ENCODE measurements at regions not wholly inside any gene's neighbourhood (a gene's known extent, or its start where the extent isn't known, plus 50 kb on each side); places are given as distances from the start of the nearest gene placed in this dataset.

DNA sequence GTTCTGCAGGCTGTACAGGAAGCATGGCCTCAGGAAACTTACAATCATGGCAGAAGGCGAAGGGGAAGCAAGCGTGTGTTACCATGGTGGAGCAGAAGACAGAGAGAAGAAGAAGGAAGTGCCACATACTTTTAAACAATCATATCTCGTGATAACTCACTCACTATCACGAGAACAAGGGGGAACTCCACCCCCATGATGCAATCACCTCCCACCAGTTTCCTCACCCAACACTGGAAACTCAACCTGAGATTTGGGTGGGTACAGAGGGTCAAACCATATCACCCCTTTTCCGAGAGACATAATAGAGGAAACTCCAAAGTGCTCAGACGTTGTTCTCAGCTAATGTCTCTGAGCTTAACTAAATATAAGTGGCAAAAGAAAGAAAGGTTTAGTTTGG is 186.3 kb upstream of the MME start:
- Mint-ChIP-seq H3K27me3 (no peaks in the 10 kb centered on the region), H3K4me3 (no peak overlapping the region), H3K27ac (no peak overlapping the region), H3K4me1 (no peaks in the 10 kb centered on the region), H3K9me3 (ENCODE audit: insufficient read depth) (peaks cover 2% of the 10 kb centered on the region)
- WGBS (ENCODE audit: insufficient coverage), result 80% methylated on average over 1 of the region's 6 CpGs
- no peaks in the 10 kb centered on the region for H3K27me3 ChIP-seq (replicated peaks in 1 of 4; ENCODE audit: control extremely low read depth in 1 of 4, control insufficient read depth in 3 of 4, insufficient read depth in 4 of 4, low read length in 3 of 4)
- H3K79me2 ChIP-seq (ENCODE audit: control insufficient read depth, insufficient read depth, low read length), result no peaks in the 10 kb centered on the region
- intact Hi-C loops (cut with micrococcal nuclease), result no loop called here
- ChIA-PET POLR2A (no interaction called here), CTCF (no interaction called here)
- TF ChIP-seq, protein P1, sequence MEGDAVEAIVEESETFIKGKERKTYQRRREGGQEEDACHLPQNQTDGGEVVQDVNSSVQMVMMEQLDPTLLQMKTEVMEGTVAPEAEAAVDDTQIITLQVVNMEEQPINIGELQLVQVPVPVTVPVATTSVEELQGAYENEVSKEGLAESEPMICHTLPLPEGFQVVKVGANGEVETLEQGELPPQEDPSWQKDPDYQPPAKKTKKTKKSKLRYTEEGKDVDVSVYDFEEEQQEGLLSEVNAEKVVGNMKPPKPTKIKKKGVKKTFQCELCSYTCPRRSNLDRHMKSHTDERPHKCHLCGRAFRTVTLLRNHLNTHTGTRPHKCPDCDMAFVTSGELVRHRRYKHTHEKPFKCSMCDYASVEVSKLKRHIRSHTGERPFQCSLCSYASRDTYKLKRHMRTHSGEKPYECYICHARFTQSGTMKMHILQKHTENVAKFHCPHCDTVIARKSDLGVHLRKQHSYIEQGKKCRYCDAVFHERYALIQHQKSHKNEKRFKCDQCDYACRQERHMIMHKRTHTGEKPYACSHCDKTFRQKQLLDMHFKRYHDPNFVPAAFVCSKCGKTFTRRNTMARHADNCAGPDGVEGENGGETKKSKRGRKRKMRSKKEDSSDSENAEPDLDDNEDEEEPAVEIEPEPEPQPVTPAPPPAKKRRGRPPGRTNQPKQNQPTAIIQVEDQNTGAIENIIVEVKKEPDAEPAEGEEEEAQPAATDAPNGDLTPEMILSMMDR (IDR thresholded peaks at IDR 0.05), result no peak
- TF ChIP-seq EZH2 (IDR thresholded peaks at IDR 0.05; ENCODE audit: borderline replicate concordance, insufficient read depth, low read depth, low read length, poor library complexity, severe bottlenecking), result no peak
- DNase-seq (no peak), ATAC-seq (ENCODE audit: low read depth) (no peak)
- no peak overlapping the region for H3K9ac ChIP-seq (ENCODE audit: low read length)
- peaks cover 0 to 7% (median 0%) of the 10 kb centered on the region in 3 donors for H3K9me3 ChIP-seq (ENCODE audit: control extremely low read depth in 1 of 3, control insufficient read depth in 2 of 3, insufficient read depth in 1 of 3, low read length in 2 of 3)
- H3K4me2 ChIP-seq (replicated peaks; ENCODE audit: low read depth, low read length, poor library complexity, severe bottlenecking), result no peak overlapping the region
- H3K27ac ChIP-seq (ENCODE audit: low read length in 2 of 2), result no peak overlapping the region
- H3K4me1 ChIP-seq (ENCODE audit: control insufficient read depth in 2 of 2, insufficient read depth in 2 of 2, low read length in 2 of 2), result no peaks in the 10 kb centered on the region
- no peaks in the 10 kb centered on the region for H3K36me3 ChIP-seq (replicated peaks in 1 of 2; ENCODE audit: control extremely low read depth in 1 of 2, control insufficient read depth in 1 of 2, extremely low read depth in 1 of 2, insufficient read depth in 2 of 2, low read length in 1 of 2)
- no peaks in the 10 kb centered on the region for H4K20me1 ChIP-seq (ENCODE audit: control insufficient read depth, insufficient read depth, low read length, poor library complexity, severe bottlenecking)
- H3K4me3 ChIP-seq (ENCODE audit: control extremely low read depth in 1 of 5, extremely low read depth in 1 of 5, insufficient read depth in 1 of 5, low read depth in 2 of 5, low read length in 4 of 5), result no peak overlapping the region
- no peak overlapping the region for H2AFZ ChIP-seq (ENCODE audit: insufficient read depth, low read depth, low read length, poor library complexity, severe bottlenecking)

DNA sequence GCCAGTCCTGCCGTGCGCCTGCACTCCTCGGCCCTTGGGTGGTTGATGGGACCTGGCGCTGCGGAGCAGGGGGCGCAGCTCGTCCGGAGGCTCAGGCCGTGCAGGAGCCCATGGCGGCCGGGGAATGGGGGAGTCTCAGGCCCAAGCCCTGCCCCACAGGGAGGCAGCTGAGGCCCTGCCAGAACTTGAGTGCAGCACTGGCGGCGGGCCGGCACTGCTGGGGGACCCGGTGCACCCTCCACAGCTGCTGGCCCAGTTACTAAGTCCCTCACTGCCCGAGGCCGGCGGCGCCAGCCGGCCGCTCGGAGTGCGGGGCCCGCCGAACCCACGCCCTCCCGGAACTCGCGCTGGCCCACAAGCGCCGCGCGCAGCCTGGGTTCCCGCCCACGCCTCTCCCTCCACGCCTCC is 190.9 kb upstream of the MME start:
- Histone ChIP-seq H3K27me3 (replicated peaks in 1 of 4; ENCODE audit: control extremely low read depth in 1 of 4, control insufficient read depth in 3 of 4, insufficient read depth in 4 of 4, low read length in 3 of 4) (no peaks in the 10 kb centered on the region), H3K9ac (ENCODE audit: low read length) (no peak overlapping the region), H3K9me3 (ENCODE audit: control extremely low read depth in 1 of 3, control insufficient read depth in 2 of 3, insufficient read depth in 1 of 3, low read length in 2 of 3) (peaks cover 0 to 10% (median 0%) of the 10 kb centered on the region in 3 donors), H4K20me1 (ENCODE audit: control insufficient read depth, insufficient read depth, low read length, poor library complexity, severe bottlenecking) (no peaks in the 10 kb centered on the region), H3K4me2 (replicated peaks; ENCODE audit: low read depth, low read length, poor library complexity, severe bottlenecking) (no peak overlapping the region), H3K27ac (ENCODE audit: low read length in 2 of 2) (no peak overlapping the region), H2AFZ (ENCODE audit: insufficient read depth, low read depth, low read length, poor library complexity, severe bottlenecking) (no peak overlapping the region), H3K4me1 (ENCODE audit: control insufficient read depth in 2 of 2, insufficient read depth in 2 of 2, low read length in 2 of 2) (no peaks in the 10 kb centered on the region), H3K36me3 (replicated peaks in 1 of 2; ENCODE audit: control extremely low read depth in 1 of 2, control insufficient read depth in 1 of 2, extremely low read depth in 1 of 2, insufficient read depth in 2 of 2, low read length in 1 of 2) (no peaks in the 10 kb centered on the region), H3K79me2 (ENCODE audit: control insufficient read depth, insufficient read depth, low read length) (no peaks in the 10 kb centered on the region), H3K4me3 (ENCODE audit: control extremely low read depth in 1 of 5, extremely low read depth in 1 of 5, insufficient read depth in 1 of 5, low read depth in 2 of 5, low read length in 4 of 5) (no peak overlapping the region)
- Mint-ChIP-seq H3K9me3 (ENCODE audit: insufficient read depth) (no peaks in the 10 kb centered on the region), H3K4me1 (no peaks in the 10 kb centered on the region), H3K27me3 (no peaks in the 10 kb centered on the region), H3K4me3 (no peak overlapping the region), H3K27ac (no peak overlapping the region)
- CTCF ChIA-PET, result no interaction called here
- intact Hi-C loops (cut with micrococcal nuclease), result no loop called here
- DNase-seq (no peak), ATAC-seq (ENCODE audit: low read depth) (no peak)
- no peak for TF ChIP-seq EZH2 (IDR thresholded peaks at IDR 0.05; ENCODE audit: borderline replicate concordance, insufficient read depth, low read depth, low read length, poor library complexity, severe bottlenecking)
- TF ChIP-seq, protein P1 (IDR thresholded peaks at IDR 0.05), result no peak
- 97% methylated on average over 36 of the region's 36 CpGs for WGBS (ENCODE audit: insufficient coverage)
- POLR2A ChIA-PET, result no interaction called here

Data from B cell (primary cell).